ENCODE measurements at regions not wholly inside any gene's neighbourhood (a gene's known extent, or its start where the extent isn't known, plus 50 kb on each side); places are given as distances from the start of the nearest gene placed in this dataset.

DNA sequence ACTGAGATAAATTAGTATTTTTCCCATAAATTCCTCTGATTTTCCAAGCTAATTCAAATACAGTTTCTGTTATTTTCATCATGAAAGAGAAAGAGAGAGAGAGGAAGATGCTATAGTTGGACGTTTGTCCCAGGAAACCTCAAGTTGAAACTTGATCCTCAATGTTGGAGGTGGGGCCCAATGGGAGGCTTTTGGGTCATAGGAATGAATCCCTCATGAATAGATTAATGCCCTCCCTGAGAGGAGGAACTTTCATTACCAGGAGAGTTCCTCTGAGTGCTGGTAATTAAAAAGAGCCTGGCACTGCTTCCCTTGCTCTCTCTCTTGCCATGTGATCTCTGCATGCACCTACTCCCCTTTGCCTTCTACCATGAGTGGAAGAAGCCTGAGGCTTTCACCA, 189.9 kb upstream of the SMC2 start:
- DNase-seq (ENCODE audit: low read depth, low spot score) = no peak

DNA sequence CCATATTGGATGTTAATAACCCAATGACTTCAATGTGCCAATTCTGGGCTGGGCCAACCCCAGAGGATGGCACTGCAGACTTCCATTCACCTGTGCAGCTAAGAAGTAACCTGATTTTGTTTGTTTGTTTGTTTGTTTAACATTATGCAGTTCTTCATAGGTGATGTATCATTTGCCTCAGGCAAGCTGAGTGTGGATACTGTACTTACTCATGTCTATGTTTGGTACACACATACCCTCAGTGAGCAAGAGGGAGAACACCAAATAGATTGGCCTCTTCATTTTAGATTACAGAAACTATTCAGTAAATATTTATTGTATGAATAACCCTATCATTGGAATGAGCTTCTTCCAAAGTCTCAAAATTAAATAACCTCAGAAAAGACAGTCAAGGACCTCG, 180.2 kb upstream of the SMC2 start:
- no peak for DNase-seq (ENCODE audit: low read depth, low spot score)

DNA sequence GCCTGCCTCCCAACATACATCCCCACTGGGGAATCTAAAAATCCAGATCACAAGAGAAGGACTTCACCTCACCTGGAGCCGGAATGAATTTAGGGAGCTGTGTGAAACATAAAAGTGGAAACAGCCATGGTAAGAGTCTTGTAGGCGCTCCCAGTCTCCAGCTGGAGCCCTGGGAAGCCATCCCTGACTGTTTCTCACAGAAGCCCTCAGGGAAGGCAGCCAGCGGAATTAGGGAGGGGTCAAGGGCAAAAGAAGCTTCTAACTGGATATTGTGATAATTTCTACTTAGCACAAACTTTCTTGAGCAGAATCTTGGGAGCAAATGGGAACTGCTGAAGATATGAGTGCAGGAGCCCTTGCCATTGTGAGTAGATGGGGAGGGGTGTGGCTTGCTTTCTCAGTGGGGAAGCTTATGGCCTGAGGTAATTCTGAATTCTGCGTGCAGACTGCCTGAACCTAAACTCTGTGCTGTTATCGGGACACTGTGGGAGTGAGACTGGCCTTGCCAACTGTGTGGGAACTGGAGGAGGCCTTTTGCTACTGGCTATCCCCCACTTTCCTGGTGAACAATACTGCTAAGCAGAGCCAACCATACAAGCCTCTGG, 174.4 kb upstream of the SMC2 start:
- no peak for DNase-seq (ENCODE audit: low read depth, low spot score)

DNA sequence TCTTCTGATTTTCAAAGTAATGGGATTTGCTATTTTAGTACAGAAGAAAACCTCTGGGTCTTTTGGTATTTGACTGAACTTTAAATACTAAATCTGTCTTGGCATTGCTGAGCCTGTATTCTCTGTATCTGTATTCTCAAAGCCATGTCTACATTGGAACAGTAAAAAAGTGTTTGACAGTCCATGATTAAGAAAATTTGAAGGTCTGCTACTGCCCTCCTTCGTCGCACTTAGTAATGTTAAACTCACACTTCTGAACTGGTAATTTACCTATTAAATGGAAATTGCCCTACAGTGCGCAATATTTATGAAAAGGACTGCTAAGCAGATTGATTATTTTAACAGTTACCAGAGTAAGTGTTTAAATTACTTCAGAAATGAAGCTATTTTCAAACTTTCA, 165.7 kb upstream of the SMC2 start:
- no peak for DNase-seq (ENCODE audit: low read depth, low spot score)

GRCh38 chr9:103941104-103941503, 153.0 kb upstream of the SMC2 start:
- DNase-seq (ENCODE audit: low read depth, low spot score) = no peak

DNA sequence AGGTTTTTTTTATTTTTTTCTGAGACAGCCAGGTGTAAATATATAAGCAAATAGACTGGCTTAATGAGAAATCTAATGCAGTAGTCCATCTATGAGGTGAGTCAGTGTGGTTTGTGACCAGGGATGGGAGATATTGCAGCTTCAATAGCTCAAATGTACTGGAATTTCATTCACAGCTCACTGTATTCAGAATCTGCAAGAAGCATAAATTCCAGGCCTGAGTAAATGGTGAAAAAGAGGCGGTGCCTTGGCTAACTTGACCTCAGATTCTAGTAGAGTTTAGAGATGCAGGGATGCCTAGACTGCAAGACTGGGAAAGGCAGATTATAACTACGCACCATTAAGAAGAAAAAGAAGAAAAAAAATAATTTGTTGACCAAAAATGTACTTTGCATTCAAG, 151.9 kb upstream of the SMC2 start:
- no peak for DNase-seq (ENCODE audit: low read depth, low spot score)

DNA sequence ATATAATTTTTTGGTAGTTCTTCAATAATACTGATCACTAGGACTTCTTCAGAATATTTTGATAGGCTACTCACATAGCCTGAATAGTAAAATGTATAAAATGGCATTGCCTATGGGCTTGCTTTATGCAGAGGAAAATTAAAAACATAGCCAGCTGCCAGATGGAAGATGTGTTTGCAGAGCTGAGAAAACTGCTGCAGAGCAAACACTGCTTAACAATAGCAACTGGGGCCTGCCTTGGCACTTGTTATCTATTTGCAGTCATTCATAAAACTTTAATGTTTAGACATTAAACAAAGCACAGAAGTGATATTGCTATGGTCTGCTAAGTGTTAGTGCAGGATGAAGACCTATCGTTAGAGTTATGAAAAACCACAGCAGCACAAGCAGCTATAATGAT, 151.5 kb upstream of the SMC2 start:
- DNase-seq (ENCODE audit: low read depth, low spot score) = no peak

GRCh38 chr9:103949096-103949495, 145.0 kb upstream of the SMC2 start:
- DNase-seq (ENCODE audit: low read depth, low spot score) = no peak

DNA sequence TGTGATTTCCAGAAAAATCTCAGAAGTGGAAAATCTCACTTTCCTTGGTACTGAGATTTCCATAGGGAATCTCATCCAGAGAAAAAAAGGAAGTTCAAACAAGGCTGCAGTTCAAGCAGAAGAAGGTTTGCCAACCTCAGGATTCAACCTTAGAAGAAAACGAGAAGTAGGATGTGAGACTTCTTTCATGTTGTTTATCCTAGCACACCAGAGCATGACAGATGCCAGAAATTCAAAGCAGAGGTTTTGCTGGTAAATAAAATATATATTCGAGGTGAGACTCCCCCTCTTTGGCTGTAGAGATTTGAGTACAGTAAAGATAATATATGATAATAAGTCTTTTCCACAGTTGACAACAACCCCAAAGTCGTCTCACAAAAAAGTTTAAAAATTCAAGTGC, 116.9 kb upstream of the SMC2 start:
- DNase-seq (ENCODE audit: low read depth, low spot score) = no peak

- DNase-seq (ENCODE audit: low read depth, low spot score) = no peak
These were observed 115.7 kb upstream of the SMC2 start for GRCh38 chr9:103978396-103978795.

DNA sequence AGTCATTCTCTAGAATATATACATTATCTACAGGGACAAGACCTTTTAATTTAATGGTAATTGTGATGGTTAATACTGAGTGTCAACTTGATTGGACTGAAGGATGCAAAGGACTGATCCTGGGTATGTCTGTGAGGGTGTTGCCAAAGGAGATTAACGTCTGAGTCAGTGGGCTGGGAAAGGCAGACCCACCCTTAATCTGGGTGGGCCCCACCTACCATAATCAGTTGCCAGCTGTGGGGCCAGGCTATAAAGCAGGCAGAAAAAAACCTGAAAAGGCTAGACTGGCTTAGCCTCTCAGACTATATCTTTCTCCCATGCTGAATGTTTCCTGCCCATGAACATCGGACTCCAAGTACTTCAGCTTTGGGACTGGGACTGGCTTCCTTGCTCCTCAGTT, 112.2 kb upstream of the SMC2 start:
- no peak for DNase-seq (ENCODE audit: low read depth, low spot score)

GRCh38 chr9:103985077-103985476, 109.0 kb upstream of the SMC2 start:
- DNase-seq (ENCODE audit: low read depth, low spot score) = no peak

DNA sequence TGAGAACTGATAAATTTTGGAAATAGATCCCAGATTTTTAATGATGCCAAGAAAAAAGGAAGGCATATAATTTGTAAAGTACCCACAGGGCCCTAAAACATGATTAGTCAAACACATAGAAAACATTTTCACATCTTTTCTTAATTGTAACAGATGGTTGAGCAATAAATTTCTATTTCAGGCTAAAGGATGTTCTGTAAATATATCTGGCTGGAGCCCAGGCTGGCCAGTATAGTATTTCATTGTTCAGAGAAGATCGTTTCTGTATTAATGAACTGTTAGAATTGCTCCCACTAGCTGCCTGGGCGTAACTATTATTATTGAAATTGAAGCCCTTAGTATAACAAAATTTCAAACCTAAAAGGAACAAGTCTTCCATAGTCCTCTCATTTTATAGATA, 105.3 kb upstream of the SMC2 start:
- no peak for DNase-seq (ENCODE audit: low read depth, low spot score)

DNA sequence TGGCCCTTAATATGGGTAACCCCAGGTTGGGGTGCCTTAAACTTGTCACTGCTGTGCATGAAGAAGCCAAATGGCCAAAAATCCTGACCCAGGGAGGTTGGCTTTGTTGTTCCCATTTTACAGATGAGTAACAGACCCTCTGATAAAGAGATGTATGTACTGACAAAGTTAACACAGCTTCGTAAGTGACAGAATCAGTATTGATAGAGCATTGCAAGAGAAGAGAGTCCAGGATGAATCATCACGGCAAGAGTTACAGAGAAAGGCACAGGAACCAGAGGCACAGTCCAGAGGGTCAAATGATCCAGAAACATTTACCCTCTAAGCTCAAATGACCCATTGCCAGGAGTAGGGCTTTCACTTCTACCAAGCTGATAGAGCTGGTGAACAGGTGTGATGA, 103.8 kb upstream of the SMC2 start:
- DNase-seq (ENCODE audit: low read depth, low spot score) = no peak

GRCh38 chr9:103991001-103991400, 103.1 kb upstream of the SMC2 start:
- no peak for DNase-seq (ENCODE audit: low read depth, low spot score)

GRCh38 chr9:103991698-103992097, 102.4 kb upstream of the SMC2 start:
- no peak for DNase-seq (ENCODE audit: low read depth, low spot score)

DNA sequence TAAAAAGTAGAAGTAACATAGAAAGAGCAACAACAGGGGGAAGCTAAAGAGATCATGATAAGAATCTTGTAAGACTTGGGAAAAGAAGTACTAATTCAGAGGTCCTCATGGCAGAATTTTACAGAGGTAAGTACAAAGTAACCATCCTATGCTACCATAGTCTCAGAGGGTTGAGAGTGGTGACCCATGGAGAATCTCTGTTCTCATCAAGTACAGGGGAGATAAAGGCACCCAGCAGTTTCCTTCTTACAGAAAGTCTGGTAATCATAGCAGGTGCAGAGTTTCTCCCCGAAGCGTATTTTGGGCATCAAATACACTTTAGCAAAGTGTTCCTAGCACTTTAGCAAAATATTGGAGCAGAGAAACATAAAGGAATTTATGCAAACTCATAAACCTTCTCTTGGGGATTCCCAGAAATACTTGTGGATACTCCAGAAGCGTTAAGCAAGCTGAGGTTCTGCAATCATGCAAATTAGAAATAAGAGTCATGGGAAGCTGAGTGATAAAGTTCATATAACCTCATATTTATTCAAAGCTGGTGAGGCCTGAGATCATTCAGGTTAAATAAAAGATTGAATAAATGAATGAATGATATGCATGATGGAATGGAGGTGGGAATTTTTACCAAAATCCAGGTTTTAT, 101.0 kb upstream of the SMC2 start:
- no peak for DNase-seq (ENCODE audit: low read depth, low spot score)

DNA sequence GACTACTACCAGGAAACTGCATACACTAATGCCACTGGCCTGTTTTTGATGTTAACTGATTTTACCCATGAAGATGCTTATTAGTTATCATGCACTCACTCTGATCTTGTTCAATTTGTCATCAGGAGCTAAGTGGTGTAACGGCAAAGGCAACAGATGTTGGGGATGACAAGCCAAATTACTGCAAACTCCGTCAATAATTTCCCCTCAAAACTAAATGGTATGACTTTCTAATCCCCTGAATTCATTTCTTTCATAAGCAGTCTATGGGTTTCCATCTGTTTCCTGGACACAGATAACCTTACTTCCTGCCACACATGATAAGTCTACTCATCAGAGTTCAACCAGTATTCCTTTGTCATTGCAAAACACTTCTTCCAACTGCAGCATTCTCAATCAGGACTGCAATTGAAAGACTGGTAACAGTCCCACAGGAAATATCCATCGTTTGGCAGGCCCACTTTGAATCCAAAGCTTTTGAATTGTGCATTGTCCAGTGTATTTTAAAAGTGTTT, 96.2 kb upstream of the SMC2 start:
- no peak for DNase-seq (ENCODE audit: low read depth, low spot score)

DNA sequence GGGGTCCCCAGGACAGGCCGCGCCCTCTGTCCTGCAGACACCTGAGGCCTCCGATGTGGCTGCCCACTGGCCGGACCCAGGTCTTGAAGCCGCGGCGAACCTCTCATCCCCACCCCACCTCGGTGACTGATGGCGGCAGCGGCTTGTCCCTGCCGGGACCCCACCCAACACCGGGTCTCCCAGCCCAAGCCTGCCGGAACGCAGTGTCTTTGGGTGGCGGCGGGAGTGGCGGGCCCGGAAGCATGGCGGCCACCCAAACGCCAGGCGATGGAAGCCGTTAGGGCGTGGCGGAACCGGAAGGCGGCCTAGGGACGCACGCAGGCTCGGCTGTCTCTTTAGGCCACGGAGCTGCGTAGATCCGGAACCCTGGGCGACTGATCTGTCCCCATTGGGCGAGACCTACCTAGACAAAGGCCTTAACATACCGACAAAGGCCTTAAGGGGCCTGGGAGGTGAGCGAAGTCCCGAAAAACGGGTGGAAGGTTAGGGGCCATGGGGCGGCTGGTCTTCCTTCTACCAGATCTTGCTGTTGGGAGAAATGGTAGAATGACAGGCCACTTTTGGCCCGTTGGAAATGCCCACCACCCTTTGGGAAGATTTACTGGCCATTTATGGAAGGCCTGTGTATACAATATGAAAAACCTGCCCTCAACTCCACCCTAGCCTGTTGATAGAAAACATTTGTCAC, 94.6 kb upstream of the SMC2 start:
- no peak for DNase-seq (ENCODE audit: low read depth, low spot score)

- no peak for DNase-seq (ENCODE audit: low read depth, low spot score)
These were observed 84.3 kb upstream of the SMC2 start for GRCh38 chr9:104009826-104010225.

DNA sequence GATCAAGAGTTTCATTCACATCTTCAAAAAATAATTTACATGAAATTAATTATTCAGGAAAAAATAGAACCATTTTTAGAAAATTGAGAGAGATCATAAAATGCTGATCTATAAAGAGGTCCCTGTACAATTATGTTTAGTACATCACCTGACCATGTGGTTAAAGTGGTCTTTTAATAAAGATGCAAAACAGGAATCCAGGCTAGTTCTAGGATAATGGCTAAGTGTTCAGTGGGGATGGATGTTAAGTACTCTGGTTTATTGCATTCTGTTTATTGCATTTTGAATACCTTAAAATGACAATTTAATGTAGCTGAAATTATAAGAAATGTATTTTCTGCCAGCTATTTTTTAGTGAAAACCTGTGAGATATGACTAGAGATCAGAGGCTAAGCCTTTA, 72.0 kb upstream of the SMC2 start:
- no peak for DNase-seq (ENCODE audit: low read depth, low spot score)

- no peak for DNase-seq (ENCODE audit: low read depth, low spot score)
These were observed 69.0 kb upstream of the SMC2 start for GRCh38 chr9:104025104-104025503.

- DNase-seq (ENCODE audit: low read depth, low spot score) = no peak
These were observed 68.2 kb upstream of the SMC2 start for GRCh38 chr9:104025945-104026344.
